Esophagus muscularis mucosa (tissue), 3 donors: ENCODE measurements at regions not wholly inside any gene's neighbourhood (a gene's known extent, or its start where the extent isn't known, plus 50 kb on each side); places are given as distances from the start of the nearest gene placed in this dataset.

Experiments
- POLR2AphosphoS5 ChIP-seq, 2 donors: sonication (generic); formaldehyde crosslinking; IDR thresholded peaks; one replicate each; pipeline ENCODE4 v1.6.1; 2017; ENCODE audit warnings: antibody characterized with exemption in 2 of 2
- TF ChIP-seq, protein P1 (sequence below), 3 experiments: fragments of 200-600 bp in 2 of 3; fragments of 450-650 bp in 1 of 3; sonication (generic) in 2 of 3; IDR thresholded peaks; one replicate each; pipeline ENCODE4 v1.5.1; 2017 to 2019; ENCODE audit warnings: antibody characterized with exemption in 3 of 3, mild to moderate bottlenecking in 2 of 3, moderate library complexity in 1 of 3

DNA sequence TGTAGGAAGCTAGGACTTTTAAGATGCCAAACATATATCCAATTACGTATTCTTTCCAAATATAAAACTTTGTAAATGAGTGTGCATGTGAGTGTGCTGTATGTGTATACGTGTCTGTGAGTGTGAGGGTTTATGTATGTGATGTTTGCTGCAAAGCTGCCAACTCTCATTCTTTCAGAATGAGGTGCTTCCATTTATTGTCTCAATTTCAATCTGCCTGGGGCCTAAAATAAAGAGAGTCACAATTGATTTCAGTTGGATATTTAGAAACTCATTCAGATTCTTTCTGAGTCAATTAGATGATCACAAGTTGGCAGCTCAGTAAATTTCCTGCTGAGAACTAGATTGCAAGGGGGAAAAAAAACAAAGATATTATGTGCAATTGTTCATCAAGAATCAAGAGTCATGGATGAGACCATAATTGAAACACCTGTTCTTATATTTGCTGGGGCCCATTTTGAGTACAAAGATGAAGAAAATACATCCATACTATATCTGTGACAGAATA is 621.2 kb upstream of the ACVR2A start:
- TF ChIP-seq, protein P1, sequence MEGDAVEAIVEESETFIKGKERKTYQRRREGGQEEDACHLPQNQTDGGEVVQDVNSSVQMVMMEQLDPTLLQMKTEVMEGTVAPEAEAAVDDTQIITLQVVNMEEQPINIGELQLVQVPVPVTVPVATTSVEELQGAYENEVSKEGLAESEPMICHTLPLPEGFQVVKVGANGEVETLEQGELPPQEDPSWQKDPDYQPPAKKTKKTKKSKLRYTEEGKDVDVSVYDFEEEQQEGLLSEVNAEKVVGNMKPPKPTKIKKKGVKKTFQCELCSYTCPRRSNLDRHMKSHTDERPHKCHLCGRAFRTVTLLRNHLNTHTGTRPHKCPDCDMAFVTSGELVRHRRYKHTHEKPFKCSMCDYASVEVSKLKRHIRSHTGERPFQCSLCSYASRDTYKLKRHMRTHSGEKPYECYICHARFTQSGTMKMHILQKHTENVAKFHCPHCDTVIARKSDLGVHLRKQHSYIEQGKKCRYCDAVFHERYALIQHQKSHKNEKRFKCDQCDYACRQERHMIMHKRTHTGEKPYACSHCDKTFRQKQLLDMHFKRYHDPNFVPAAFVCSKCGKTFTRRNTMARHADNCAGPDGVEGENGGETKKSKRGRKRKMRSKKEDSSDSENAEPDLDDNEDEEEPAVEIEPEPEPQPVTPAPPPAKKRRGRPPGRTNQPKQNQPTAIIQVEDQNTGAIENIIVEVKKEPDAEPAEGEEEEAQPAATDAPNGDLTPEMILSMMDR (IDR thresholded peaks at IDR 0.05) = no peak
- TF ChIP-seq POLR2AphosphoS5 (IDR thresholded peaks at IDR 0.05) = no peak
